GM06990 (cell line): ENCODE measurements at regions not wholly inside any gene's neighbourhood (a gene's known extent, or its start where the extent isn't known, plus 50 kb on each side); places are given as distances from the start of the nearest gene placed in this dataset.

Source experiments
- DNase-seq: peaks from one replicate; pipeline ENCODE4 v3.0.0-alpha.2; 2011; ENCODE audit not compliant: insufficient read length; ENCODE audit errors: extremely low read depth
- H3K27me3 ChIP-seq: replicated peaks from 2 replicates; pipeline ENCODE4 v1.6.0; 2011; ENCODE audit warnings: low read length; ENCODE audit not compliant: control insufficient read depth, insufficient read depth
- H3K36me3 ChIP-seq: 2 replicates; pipeline ENCODE4 v1.5.1; 2011; ENCODE audit warnings: low read length; ENCODE audit not compliant: control insufficient read depth, insufficient read depth
- H3K4me3 ChIP-seq: replicated peaks from 2 replicates; pipeline ENCODE4 v1.5.1; 2011; ENCODE audit warnings: low read depth, mild to moderate bottlenecking, control low read depth, low read length
- TF ChIP-seq, protein P1 (sequence below): IDR thresholded peaks from 2 replicates; pipeline ENCODE4 v1.5.1; 2011; ENCODE audit warnings: low read length, control low read depth, mild to moderate bottlenecking, inconsistent platforms; ENCODE audit not compliant: insufficient read depth, poor library complexity, severe bottlenecking

DNA sequence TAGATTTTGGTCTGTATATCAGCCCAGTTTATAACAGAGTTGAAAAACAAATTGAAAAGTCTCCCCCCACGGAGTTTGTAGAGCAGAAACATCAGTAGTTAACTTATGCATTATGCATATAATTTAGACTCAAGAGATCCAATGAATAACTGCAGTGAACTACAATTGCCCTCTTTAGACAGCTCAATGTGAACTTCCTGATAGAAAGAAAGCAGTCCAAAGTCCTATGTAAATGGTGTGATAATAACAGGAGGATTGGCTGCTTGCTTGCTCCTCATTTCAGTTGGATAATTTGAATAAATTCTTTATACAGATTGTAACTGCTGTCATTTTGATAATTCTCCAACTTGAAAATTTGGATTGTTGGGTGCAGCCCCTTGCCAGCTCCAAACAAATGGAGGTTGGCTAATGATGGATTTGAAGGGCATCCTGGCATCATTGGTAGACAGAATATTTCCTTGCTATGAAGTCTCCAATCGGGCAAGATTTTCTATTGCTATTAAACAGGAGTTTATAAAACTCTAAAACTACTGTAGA, 297.1 kb downstream of the ASXL3 start:
- TF ChIP-seq, protein P1, sequence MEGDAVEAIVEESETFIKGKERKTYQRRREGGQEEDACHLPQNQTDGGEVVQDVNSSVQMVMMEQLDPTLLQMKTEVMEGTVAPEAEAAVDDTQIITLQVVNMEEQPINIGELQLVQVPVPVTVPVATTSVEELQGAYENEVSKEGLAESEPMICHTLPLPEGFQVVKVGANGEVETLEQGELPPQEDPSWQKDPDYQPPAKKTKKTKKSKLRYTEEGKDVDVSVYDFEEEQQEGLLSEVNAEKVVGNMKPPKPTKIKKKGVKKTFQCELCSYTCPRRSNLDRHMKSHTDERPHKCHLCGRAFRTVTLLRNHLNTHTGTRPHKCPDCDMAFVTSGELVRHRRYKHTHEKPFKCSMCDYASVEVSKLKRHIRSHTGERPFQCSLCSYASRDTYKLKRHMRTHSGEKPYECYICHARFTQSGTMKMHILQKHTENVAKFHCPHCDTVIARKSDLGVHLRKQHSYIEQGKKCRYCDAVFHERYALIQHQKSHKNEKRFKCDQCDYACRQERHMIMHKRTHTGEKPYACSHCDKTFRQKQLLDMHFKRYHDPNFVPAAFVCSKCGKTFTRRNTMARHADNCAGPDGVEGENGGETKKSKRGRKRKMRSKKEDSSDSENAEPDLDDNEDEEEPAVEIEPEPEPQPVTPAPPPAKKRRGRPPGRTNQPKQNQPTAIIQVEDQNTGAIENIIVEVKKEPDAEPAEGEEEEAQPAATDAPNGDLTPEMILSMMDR, result no peak
- H3K36me3 ChIP-seq, result no peaks in the 10 kb centered on the region
- no peaks in the 10 kb centered on the region for H3K27me3 ChIP-seq
- no peak overlapping the region for H3K4me3 ChIP-seq
- DNase-seq, result no peak

DNA sequence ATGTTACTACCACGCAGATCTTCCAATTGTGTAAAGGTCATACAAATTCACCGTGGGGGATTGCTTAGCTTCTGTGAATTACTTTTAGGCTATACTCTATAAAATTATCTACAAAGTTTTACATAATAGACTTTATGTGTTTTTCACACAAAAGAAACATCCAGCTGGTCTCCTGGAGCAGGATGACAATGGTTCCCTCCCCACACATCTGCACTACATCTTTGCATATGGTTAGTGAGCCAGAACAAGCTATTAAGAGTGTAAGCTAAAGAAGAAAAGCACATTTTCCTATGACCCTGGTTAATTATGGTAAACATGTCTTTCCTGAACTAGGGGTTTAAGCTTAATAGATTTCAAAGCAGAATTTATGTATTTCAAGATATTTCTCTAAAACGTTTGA, 295.1 kb downstream of the ASXL3 start:
- Histone ChIP-seq H3K36me3 (no peaks in the 10 kb centered on the region), H3K4me3 (no peak overlapping the region), H3K27me3 (no peaks in the 10 kb centered on the region)
- TF ChIP-seq, protein P1, result no peak
- DNase-seq, result no peak

DNA sequence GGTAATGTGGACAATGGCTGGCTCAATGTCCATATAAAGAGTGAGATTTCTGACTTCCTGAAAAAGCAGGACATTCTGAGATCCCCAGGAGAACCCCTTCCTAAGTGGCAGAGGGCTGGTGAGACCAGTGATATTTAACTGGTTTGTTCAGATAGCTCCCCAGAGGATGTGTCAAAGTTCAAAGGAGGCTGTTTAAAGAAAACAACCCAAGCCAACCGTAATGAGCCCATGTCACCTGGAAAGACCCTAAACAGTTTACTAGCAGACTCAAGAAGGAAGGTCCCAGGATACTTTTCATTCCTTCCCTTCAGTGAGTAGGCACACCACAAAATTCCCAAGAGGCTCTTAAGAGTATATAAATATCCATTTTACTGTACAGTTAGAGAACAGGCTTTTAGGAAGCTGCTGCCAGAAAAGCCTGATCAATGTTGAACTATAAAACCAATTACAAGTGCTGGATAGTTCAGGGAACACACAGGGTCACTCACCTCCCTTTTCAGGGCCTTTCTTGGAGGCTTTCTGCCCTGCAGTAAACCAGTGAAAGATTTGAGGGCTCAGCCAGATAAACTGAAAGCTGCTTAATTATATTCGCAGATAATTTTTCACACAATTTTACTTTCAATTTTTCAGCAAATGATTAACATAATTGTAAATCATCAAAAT, 293.5 kb downstream of the ASXL3 start:
- H3K36me3 ChIP-seq, result no peaks in the 10 kb centered on the region
- TF ChIP-seq, protein P1, result no peak
- no peaks in the 10 kb centered on the region for H3K27me3 ChIP-seq
- no peak overlapping the region for H3K4me3 ChIP-seq
- no peak for DNase-seq

DNA sequence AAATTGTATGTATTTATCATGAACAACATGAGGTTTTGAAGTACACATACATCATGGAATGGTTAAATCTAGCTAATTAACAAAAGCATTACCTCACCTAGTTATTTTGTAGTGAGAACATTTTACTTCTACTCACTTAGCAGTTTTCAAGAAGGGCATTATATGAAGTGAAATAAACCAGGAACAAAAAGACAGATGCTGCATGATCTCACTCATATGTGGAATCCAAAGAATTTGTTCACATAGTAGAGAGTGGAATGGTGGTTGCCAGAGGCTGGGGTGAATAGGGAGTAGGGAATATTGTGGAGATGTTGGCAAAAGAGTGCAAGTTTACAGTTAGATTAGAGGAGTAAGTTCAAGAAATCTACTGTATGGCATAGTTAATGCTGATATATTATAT, 292.0 kb downstream of the ASXL3 start:
- TF ChIP-seq, protein P1, result no peak

DNA sequence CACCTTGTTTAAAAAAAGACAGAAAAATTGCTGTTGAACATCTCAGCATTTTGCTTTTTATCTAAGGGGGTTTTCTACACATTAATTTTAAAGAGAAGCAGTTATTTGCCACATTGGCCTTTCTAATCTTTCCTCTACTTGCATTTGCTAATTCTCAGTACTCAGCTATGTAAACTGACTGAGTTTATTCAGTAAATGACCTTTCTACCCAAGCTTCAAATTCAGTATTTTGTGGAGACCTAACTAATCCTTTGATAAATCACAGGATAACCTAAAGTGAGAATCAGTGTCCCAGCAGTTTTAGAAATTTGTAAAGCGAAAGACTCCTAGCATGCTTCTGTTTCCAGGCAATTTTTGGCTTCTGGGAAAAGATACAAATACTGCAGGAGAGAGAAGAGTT, 288.4 kb downstream of the ASXL3 start:
- H3K4me3 ChIP-seq, result no peak overlapping the region
- no peaks in the 10 kb centered on the region for H3K27me3 ChIP-seq
- DNase-seq, result no peak
- TF ChIP-seq, protein P1, result no peak
- no peaks in the 10 kb centered on the region for H3K36me3 ChIP-seq

More for the DNA sequence above, 292.0 kb downstream of the ASXL3 start:
- DNase-seq, result no peak
- no peaks in the 10 kb centered on the region for H3K36me3 ChIP-seq
- H3K27me3 ChIP-seq, result no peaks in the 10 kb centered on the region
- no peak overlapping the region for H3K4me3 ChIP-seq

DNA sequence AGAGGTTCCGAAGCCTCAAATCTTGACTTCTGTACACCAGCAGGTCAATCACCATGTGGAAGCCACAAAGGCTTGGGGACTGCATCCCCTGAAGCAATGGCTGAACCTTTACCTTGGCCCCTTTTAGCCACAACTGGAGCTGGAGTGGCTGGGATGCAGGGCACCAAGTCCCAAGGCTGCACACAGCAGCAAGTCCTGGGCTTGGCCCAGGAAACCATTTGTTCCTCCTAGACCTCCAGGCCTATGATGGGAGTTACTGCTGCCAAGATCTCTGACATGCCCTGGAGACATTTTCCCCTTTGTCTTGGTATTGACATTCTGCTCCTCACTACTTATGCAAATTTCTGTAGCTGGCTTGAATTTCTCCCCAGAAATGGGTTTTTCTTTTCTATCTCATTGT, 285.9 kb downstream of the ASXL3 start:
- Histone ChIP-seq H3K4me3 (no peak overlapping the region), H3K36me3 (no peaks in the 10 kb centered on the region), H3K27me3 (no peaks in the 10 kb centered on the region)
- TF ChIP-seq, protein P1, result no peak
- no peak for DNase-seq
